ENCODE measurements at regions not wholly inside any gene's neighbourhood (a gene's known extent, or its start where the extent isn't known, plus 50 kb on each side); places are given as distances from the start of the nearest gene placed in this dataset.

DNA sequence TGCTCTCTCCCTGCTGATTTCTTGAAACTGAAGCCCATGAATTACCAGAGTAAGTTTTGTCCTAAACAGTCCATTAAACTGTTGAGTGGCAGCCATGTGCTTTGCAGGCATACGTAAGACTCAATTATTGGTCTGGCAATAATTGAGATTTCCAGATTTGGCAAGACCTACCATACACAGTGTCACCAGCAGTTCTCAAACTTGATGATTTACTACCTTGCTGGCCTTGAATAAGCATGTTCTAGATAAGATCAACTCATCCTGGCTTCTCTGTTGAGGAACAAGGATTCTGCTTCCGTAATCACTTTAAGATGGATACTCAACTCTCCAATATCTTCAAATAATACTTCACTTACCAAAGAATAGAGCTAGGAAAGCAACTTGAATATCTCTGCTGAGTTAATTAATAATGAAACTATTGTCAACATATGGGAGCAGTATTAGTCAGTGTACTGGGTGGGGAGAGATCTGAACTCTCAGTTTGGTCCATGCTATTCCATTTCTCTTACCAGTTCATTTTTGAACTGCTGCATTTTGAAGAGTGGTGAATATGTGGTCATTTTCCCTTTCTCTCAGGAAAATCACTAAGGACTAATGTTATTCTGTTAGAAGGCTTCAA, 181.4 kb downstream of the IPMK start:
- TF ChIP-seq, protein P1, sequence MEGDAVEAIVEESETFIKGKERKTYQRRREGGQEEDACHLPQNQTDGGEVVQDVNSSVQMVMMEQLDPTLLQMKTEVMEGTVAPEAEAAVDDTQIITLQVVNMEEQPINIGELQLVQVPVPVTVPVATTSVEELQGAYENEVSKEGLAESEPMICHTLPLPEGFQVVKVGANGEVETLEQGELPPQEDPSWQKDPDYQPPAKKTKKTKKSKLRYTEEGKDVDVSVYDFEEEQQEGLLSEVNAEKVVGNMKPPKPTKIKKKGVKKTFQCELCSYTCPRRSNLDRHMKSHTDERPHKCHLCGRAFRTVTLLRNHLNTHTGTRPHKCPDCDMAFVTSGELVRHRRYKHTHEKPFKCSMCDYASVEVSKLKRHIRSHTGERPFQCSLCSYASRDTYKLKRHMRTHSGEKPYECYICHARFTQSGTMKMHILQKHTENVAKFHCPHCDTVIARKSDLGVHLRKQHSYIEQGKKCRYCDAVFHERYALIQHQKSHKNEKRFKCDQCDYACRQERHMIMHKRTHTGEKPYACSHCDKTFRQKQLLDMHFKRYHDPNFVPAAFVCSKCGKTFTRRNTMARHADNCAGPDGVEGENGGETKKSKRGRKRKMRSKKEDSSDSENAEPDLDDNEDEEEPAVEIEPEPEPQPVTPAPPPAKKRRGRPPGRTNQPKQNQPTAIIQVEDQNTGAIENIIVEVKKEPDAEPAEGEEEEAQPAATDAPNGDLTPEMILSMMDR (optimal IDR thresholded peaks at IDR 0.05 in 1 of 3, IDR thresholded peaks at IDR 0.05 in 1 of 3, conservative IDR thresholded peaks at IDR 0.05 in 1 of 3; ENCODE audit: extremely low read depth in 1 of 3, insufficient read depth in 2 of 3, low read length in 3 of 3): no peak
- TF ChIP-seq EZH2 (IDR thresholded peaks at IDR 0.05; ENCODE audit: low read length): no peak

Measured in keratinocyte (primary cell).